Brain microvascular endothelial cell (primary cell): ENCODE measurements at regions not wholly inside any gene's neighbourhood (a gene's known extent, or its start where the extent isn't known, plus 50 kb on each side); places are given as distances from the start of the nearest gene placed in this dataset.

Experiments
- DNase-seq: peaks from one replicate; pipeline ENCODE4 v3.0.0-alpha.2; 2020
- H3K27ac ChIP-seq: fragments of 250-450 bp; sonication (Bioruptor Pico); 2 replicates; pipeline ENCODE4 v1.5.1; 2020; ENCODE audit warnings: mild to moderate bottlenecking, moderate library complexity
- H3K27me3 ChIP-seq: fragments of 250-450 bp; sonication (Bioruptor Pico); replicated peaks from 2 replicates; pipeline ENCODE4 v1.5.1; 2020; ENCODE audit warnings: mild to moderate bottlenecking
- H3K36me3 ChIP-seq: fragments of 250-450 bp; sonication (Bioruptor Pico); replicated peaks from 2 replicates; pipeline ENCODE4 v1.5.1; 2020; ENCODE audit warnings: mild to moderate bottlenecking
- H3K4me3 ChIP-seq: 2 replicates; pipeline ENCODE4 v1.5.1; 2011; ENCODE audit warnings: low read depth, mild to moderate bottlenecking, control low read depth, low read length, moderate library complexity
- CTCF ChIP-seq: IDR thresholded peaks from 2 replicates; pipeline ENCODE4 v1.5.1; 2011; ENCODE audit warnings: low read depth, mild to moderate bottlenecking, moderate library complexity, low read length, control low read depth, inconsistent platforms; ENCODE audit errors: missing control alignments
- in situ Hi-C: cut with HindIII; loops from 2 replicates; pipeline ENCODE4 v1.10.0; 2017; ENCODE audit warnings: low sequenced_read_pairs, low pct_ligation_motif_present

GRCh38 chr2:8039732-8040131 lies 642.1 kb upstream of the ID2 start:
- H3K4me3 ChIP-seq, result no peak overlapping the region
- in situ Hi-C loops, result no loop called here
- no peak overlapping the region for H3K27ac ChIP-seq
- no peak for TF ChIP-seq CTCF
- H3K27me3 ChIP-seq, result no peaks in the 10 kb centered on the region
- H3K36me3 ChIP-seq, result no peaks in the 10 kb centered on the region
- no peak for DNase-seq

- no peak for TF ChIP-seq CTCF
- Histone ChIP-seq H3K36me3 (no peaks in the 10 kb centered on the region), H3K4me3 (no peak overlapping the region), H3K27ac (no peak overlapping the region), H3K27me3 (no peaks in the 10 kb centered on the region)
- DNase-seq, result no peak
- in situ Hi-C loops, result no loop called here
These were observed 638.6 kb upstream of the ID2 start for GRCh38 chr2:8043295-8043694.

- Histone ChIP-seq H3K27me3 (no peaks in the 10 kb centered on the region), H3K27ac (no peak overlapping the region), H3K36me3 (no peaks in the 10 kb centered on the region), H3K4me3 (no peak overlapping the region)
- in situ Hi-C loops, result no loop called here
- no peak for DNase-seq
- no peak for TF ChIP-seq CTCF
These were observed 637.7 kb upstream of the ID2 start for GRCh38 chr2:8044046-8044594.

- in situ Hi-C loops, result no loop called here
- Histone ChIP-seq H3K4me3 (no peak overlapping the region), H3K36me3 (no peaks in the 10 kb centered on the region), H3K27me3 (no peaks in the 10 kb centered on the region), H3K27ac (no peak overlapping the region)
- TF ChIP-seq CTCF, result no peak
- DNase-seq, result no peak
These were observed 636.7 kb upstream of the ID2 start for GRCh38 chr2:8045081-8045614.

GRCh38 chr2:8046849-8047248 lies 635.0 kb upstream of the ID2 start:
- H3K36me3 ChIP-seq, result no peaks in the 10 kb centered on the region
- in situ Hi-C loops, result no loop called here
- no peak overlapping the region for H3K4me3 ChIP-seq
- no peak for DNase-seq
- no peak overlapping the region for H3K27ac ChIP-seq
- no peaks in the 10 kb centered on the region for H3K27me3 ChIP-seq
- no peak for TF ChIP-seq CTCF

- no peak for TF ChIP-seq CTCF
- Histone ChIP-seq H3K27ac (no peak overlapping the region), H3K4me3 (no peak overlapping the region), H3K36me3 (no peaks in the 10 kb centered on the region), H3K27me3 (no peaks in the 10 kb centered on the region)
- in situ Hi-C loops, result no loop called here
- DNase-seq, result no peak
These were observed 632.7 kb upstream of the ID2 start for GRCh38 chr2:8049176-8049575.
